ENCODE measurements at regions not wholly inside any gene's neighbourhood (a gene's known extent, or its start where the extent isn't known, plus 50 kb on each side); places are given as distances from the start of the nearest gene placed in this dataset.

- Mint-ChIP-seq H3K36me3 (ENCODE audit: insufficient read depth, unreplicated experiment) (no peaks in the 10 kb centered on the region), H3K9me3 (ENCODE audit: unreplicated experiment) (no peaks in the 10 kb centered on the region), H3K27ac (ENCODE audit: unreplicated experiment) (no peak overlapping the region), H3K4me3 (ENCODE audit: unreplicated experiment) (no peak overlapping the region), H3K4me1 (ENCODE audit: low read depth, unreplicated experiment) (no peaks in the 10 kb centered on the region), H3K27me3 (ENCODE audit: insufficient read depth, unreplicated experiment) (no peaks in the 10 kb centered on the region)
- H3K4me1 ChIP-seq = no peaks in the 10 kb centered on the region
- CTCF ChIA-PET = no interaction called here
- H3K9me3 ChIP-seq = no peaks in the 10 kb centered on the region
- no peak for TF ChIP-seq CTCF (IDR thresholded peaks at IDR 0.05; ENCODE audit: insufficient read depth in 1 of 2, low read depth in 1 of 2, low read length in 1 of 2, severe bottlenecking in 1 of 2, unreplicated experiment in 1 of 2)
- BruUV-seq (replicated peaks) = no TSS peak
- no peak overlapping the region for H3K4me3 ChIP-seq (ENCODE audit: low read depth, low read length)
- no peaks in the 10 kb centered on the region for H3K27me3 ChIP-seq (replicated peaks; ENCODE audit: control insufficient read depth, insufficient read depth, low read length)
- no peak for DNase-seq
- intact Hi-C loops (cut with micrococcal nuclease; ENCODE audit: unreplicated experiment) = no loop called here
- H3K36me3 ChIP-seq (ENCODE audit: control insufficient read depth, insufficient read depth, low read length) = no peaks in the 10 kb centered on the region
- POLR2A ChIA-PET = no interaction called here
These were observed 112.3 kb upstream of the TSPAN2 start for GRCh38 chr1:115201598-115201997.

- Mint-ChIP-seq H3K9me3 (ENCODE audit: unreplicated experiment) (no peaks in the 10 kb centered on the region), H3K4me1 (ENCODE audit: low read depth, unreplicated experiment) (no peaks in the 10 kb centered on the region), H3K36me3 (ENCODE audit: insufficient read depth, unreplicated experiment) (no peaks in the 10 kb centered on the region), H3K27ac (ENCODE audit: unreplicated experiment) (no peak overlapping the region), H3K27me3 (ENCODE audit: insufficient read depth, unreplicated experiment) (no peaks in the 10 kb centered on the region), H3K4me3 (ENCODE audit: unreplicated experiment) (no peak overlapping the region)
- H3K4me1 ChIP-seq = no peaks in the 10 kb centered on the region
- no peak for DNase-seq
- no peaks in the 10 kb centered on the region for H3K9me3 ChIP-seq
- intact Hi-C loops (cut with micrococcal nuclease; ENCODE audit: unreplicated experiment) = no loop called here
- ChIA-PET CTCF (no interaction called here), POLR2A (no interaction called here)
- H3K36me3 ChIP-seq (ENCODE audit: control insufficient read depth, insufficient read depth, low read length) = no peaks in the 10 kb centered on the region
- no TSS peak for BruUV-seq (replicated peaks)
- TF ChIP-seq CTCF (IDR thresholded peaks at IDR 0.05; ENCODE audit: insufficient read depth in 1 of 2, low read depth in 1 of 2, low read length in 1 of 2, severe bottlenecking in 1 of 2, unreplicated experiment in 1 of 2) = no peak
- no peaks in the 10 kb centered on the region for H3K27me3 ChIP-seq (replicated peaks; ENCODE audit: control insufficient read depth, insufficient read depth, low read length)
- no peak overlapping the region for H3K4me3 ChIP-seq (ENCODE audit: low read depth, low read length)
These were observed 110.3 kb upstream of the TSPAN2 start for GRCh38 chr1:115199416-115200132.

GRCh38 chr1:115198938-115199337 is 109.6 kb upstream of the TSPAN2 start:
- no peak overlapping the region for H3K27ac Mint-ChIP-seq (ENCODE audit: unreplicated experiment)
- no peaks in the 10 kb centered on the region for H3K36me3 ChIP-seq (ENCODE audit: control insufficient read depth, insufficient read depth, low read length)
- no TSS peak for BruUV-seq (replicated peaks)
- no peak overlapping the region for H3K4me3 ChIP-seq (ENCODE audit: low read depth, low read length)
- H3K9me3 Mint-ChIP-seq (ENCODE audit: unreplicated experiment) = no peaks in the 10 kb centered on the region
- no peaks in the 10 kb centered on the region for H3K27me3 ChIP-seq (replicated peaks; ENCODE audit: control insufficient read depth, insufficient read depth, low read length)
- H3K4me3 Mint-ChIP-seq (ENCODE audit: unreplicated experiment) = no peak overlapping the region
- no peak for TF ChIP-seq CTCF (IDR thresholded peaks at IDR 0.05; ENCODE audit: insufficient read depth in 1 of 2, low read depth in 1 of 2, low read length in 1 of 2, severe bottlenecking in 1 of 2, unreplicated experiment in 1 of 2)
- ChIA-PET CTCF (no interaction called here), POLR2A (no interaction called here)
- intact Hi-C loops (cut with micrococcal nuclease; ENCODE audit: unreplicated experiment) = no loop called here
- H3K36me3 Mint-ChIP-seq (ENCODE audit: insufficient read depth, unreplicated experiment) = no peaks in the 10 kb centered on the region
- DNase-seq = no peak
- no peaks in the 10 kb centered on the region for H3K4me1 ChIP-seq
- no peaks in the 10 kb centered on the region for H3K4me1 Mint-ChIP-seq (ENCODE audit: low read depth, unreplicated experiment)
- no peaks in the 10 kb centered on the region for H3K9me3 ChIP-seq
- H3K27me3 Mint-ChIP-seq (ENCODE audit: insufficient read depth, unreplicated experiment) = no peaks in the 10 kb centered on the region

Measured in Caco-2 (cell line).